PFSK-1 (cell line): ENCODE measurements at regions not wholly inside any gene's neighbourhood (a gene's known extent, or its start where the extent isn't known, plus 50 kb on each side); places are given as distances from the start of the nearest gene placed in this dataset.

Source experiments
- FOXP2 ChIP-seq: optimal IDR thresholded peaks from 2 replicates; pipeline ENCODE3; 2011; ENCODE audit warnings: borderline replicate concordance, control low read depth, inconsistent platforms; ENCODE audit not compliant: insufficient read depth; ENCODE audit errors: extremely low read length, extremely low read depth
- POLR2AphosphoS5 ChIP-seq: IDR thresholded peaks from 2 replicates; pipeline ENCODE4 v1.6.1; 2012; ENCODE audit warnings: low read depth, mild to moderate bottlenecking, control low read depth, low read length, moderate library complexity
- REST ChIP-seq, 2 experiments: IDR thresholded peaks; 2 replicates each; pipeline versions ENCODE4 v1.6.1 to v1.8.0; 2011 to 2012; ENCODE audit warnings: low read depth in 2 of 2, low read length in 2 of 2, control low read depth in 1 of 2, inconsistent platforms in 1 of 2, mild to moderate bottlenecking in 1 of 2, moderate library complexity in 1 of 2; ENCODE audit not compliant: insufficient read depth in 1 of 2
- SIN3A ChIP-seq: IDR thresholded peaks from 2 replicates; pipeline ENCODE4 v1.6.1; 2012; ENCODE audit warnings: mild to moderate bottlenecking, low read length, moderate library complexity, borderline replicate concordance; ENCODE audit not compliant: insufficient read depth
- TAF1 ChIP-seq: IDR thresholded peaks from 2 replicates; pipeline ENCODE4 v1.6.1; 2012; ENCODE audit warnings: low read length, control low read depth, borderline replicate concordance; ENCODE audit not compliant: insufficient read depth

- no peak for TF ChIP-seq SIN3A
- no peak for TF ChIP-seq POLR2AphosphoS5
- TF ChIP-seq REST (IDR thresholded peaks at IDR 0.05; ENCODE audit: insufficient read depth in 1 of 2, low read depth in 2 of 2, low read length in 2 of 2): no peak
- TF ChIP-seq TAF1: no peak
- no peak for TF ChIP-seq FOXP2
These were observed 196.7 kb upstream of the KLF14 start for GRCh38 chr7:130930681-130931080.
